A673 (cell line): ENCODE measurements at regions not wholly inside any gene's neighbourhood (a gene's known extent, or its start where the extent isn't known, plus 50 kb on each side); places are given as distances from the start of the nearest gene placed in this dataset.
"Not testable (repeated sequence)": the region's sequence is repeated elsewhere in the genome, so short reads cannot be mapped to it uniquely, and the experiment has no call there.

Experiments used
- EZH2 ChIP-seq: fragments of 200-600 bp; sonication (generic); IDR thresholded peaks from 2 replicates; pipeline ENCODE4 v1.6.1; 2017; ENCODE audit warnings: borderline replicate concordance, low read depth, mild to moderate bottlenecking, mixed read lengths, antibody characterized with exemption, low read length; ENCODE audit not compliant: poor library complexity, severe bottlenecking
- TF ChIP-seq, protein P1 (sequence below): fragments of 300-800, 200-600 bp; sonication (generic); conservative IDR thresholded peaks from 2 replicates; pipeline ENCODE4 v1.5.1; 2017; ENCODE audit warnings: low read depth, mild to moderate bottlenecking, antibody characterized with exemption, low read length, moderate library complexity, mixed read lengths

DNA sequence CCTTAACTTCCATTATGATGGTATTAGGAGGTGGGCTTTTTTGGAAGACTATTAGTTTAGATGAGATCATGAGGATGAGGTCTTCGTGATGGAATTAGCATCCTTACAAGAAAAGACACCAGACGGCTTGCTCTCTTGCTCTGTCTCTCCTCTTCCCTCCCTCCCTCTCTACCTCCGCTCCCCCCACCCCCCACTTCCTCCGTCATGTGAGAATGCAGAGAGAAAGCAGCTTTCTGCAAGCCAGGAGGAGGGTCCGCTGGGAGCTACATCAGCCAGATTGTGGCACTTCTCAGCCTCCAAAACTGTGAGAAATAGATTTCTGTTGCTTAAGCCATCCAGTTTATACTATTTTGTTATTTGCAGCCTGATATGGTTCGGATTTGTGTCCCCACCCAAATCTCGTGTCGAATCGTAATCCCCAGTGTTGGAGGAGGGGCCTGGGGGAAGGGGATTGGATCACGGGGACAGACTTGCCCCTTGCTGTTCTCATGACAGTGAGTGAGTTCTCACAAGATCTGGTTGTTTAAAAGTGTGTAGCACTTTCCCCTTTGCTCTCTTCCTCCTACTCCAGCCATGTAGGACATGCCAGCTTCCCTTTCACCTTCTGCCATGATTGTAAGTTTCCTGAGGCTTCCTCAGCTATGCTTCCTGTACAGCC, 74.3 kb downstream of the NPIPA5 start:
- TF ChIP-seq, protein P1, sequence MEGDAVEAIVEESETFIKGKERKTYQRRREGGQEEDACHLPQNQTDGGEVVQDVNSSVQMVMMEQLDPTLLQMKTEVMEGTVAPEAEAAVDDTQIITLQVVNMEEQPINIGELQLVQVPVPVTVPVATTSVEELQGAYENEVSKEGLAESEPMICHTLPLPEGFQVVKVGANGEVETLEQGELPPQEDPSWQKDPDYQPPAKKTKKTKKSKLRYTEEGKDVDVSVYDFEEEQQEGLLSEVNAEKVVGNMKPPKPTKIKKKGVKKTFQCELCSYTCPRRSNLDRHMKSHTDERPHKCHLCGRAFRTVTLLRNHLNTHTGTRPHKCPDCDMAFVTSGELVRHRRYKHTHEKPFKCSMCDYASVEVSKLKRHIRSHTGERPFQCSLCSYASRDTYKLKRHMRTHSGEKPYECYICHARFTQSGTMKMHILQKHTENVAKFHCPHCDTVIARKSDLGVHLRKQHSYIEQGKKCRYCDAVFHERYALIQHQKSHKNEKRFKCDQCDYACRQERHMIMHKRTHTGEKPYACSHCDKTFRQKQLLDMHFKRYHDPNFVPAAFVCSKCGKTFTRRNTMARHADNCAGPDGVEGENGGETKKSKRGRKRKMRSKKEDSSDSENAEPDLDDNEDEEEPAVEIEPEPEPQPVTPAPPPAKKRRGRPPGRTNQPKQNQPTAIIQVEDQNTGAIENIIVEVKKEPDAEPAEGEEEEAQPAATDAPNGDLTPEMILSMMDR: not testable (repeated sequence)
- not testable (repeated sequence) for TF ChIP-seq EZH2
